CD14-positive monocyte (primary cell): ENCODE measurements at regions not wholly inside any gene's neighbourhood (a gene's known extent, or its start where the extent isn't known, plus 50 kb on each side); places are given as distances from the start of the nearest gene placed in this dataset.

Experiments
- DNase-seq, 3 donors: peaks; one replicate each; pipeline ENCODE4 v3.0.0-alpha.2; 2011 to 2022
- H2AFZ ChIP-seq: 2 replicates; pipeline ENCODE4 v1.6.0; 2012; ENCODE audit warnings: mild to moderate bottlenecking, low read depth, low read length, inconsistent platforms; ENCODE audit not compliant: insufficient read depth, poor library complexity, severe bottlenecking
- H3K27ac ChIP-seq, 2 donors: 1 replicate in 1 of 2; 2 replicates in 1 of 2; pipeline ENCODE4 v1.5.1; 2012 to 2013; ENCODE audit warnings: low read length in 2 of 2, control low read depth in 1 of 2, inconsistent platforms in 1 of 2, low read depth in 1 of 2, mild to moderate bottlenecking in 1 of 2
- H3K27me3 ChIP-seq, 2 donors: one replicate each; pipeline versions ENCODE4 v1.6.0 to v1.6.1; 2011 to 2013; ENCODE audit warnings: low read length in 2 of 2; ENCODE audit not compliant: control insufficient read depth in 2 of 2, insufficient read depth in 2 of 2
- H3K36me3 ChIP-seq, 2 donors: replicated peaks in 1 of 2; 1 replicate in 1 of 2; 2 replicates in 1 of 2; pipeline versions ENCODE4 v1.5.1 to v1.6.1; 2012 to 2013; ENCODE audit warnings: low read length in 2 of 2, control low read depth in 1 of 2, inconsistent platforms in 1 of 2, mild to moderate bottlenecking in 1 of 2; ENCODE audit not compliant: insufficient read depth in 2 of 2, control insufficient read depth in 1 of 2
- H3K4me1 ChIP-seq, 2 donors: 1 replicate in 1 of 2; 2 replicates in 1 of 2; pipeline versions ENCODE4 v1.5.1 to v1.6.1; 2012 to 2013; ENCODE audit warnings: low read length in 2 of 2, control low read depth in 1 of 2, inconsistent platforms in 1 of 2, mild to moderate bottlenecking in 1 of 2, moderate library complexity in 1 of 2; ENCODE audit not compliant: insufficient read depth in 2 of 2, control insufficient read depth in 1 of 2
- H3K4me2 ChIP-seq: replicated peaks from 2 replicates; pipeline ENCODE3; 2012; ENCODE audit warnings: low read length, moderate library complexity, mild to moderate bottlenecking; ENCODE audit not compliant: poor library complexity, severe bottlenecking; ENCODE audit errors: extremely low read depth
- H3K4me3 ChIP-seq, 3 experiments: fragments of 200-600 bp in 1 of 3; sonication (generic) in 1 of 3; replicated peaks in 1 of 3; 1 replicate in 2 of 3; 2 replicates in 1 of 3; pipeline ENCODE4 v1.5.1; 2011 to 2013; ENCODE audit warnings: low read length in 3 of 3, mild to moderate bottlenecking in 3 of 3, control low read depth in 2 of 3, low read depth in 2 of 3, inconsistent platforms in 1 of 3, moderate library complexity in 1 of 3
- H3K79me2 ChIP-seq: 2 replicates; pipeline ENCODE4 v1.6.0; 2012; ENCODE audit warnings: mild to moderate bottlenecking, control low read depth, inconsistent platforms, low read length, moderate library complexity; ENCODE audit not compliant: insufficient read depth
- H3K9ac ChIP-seq: 2 replicates; pipeline ENCODE4 v1.6.0; 2017; ENCODE audit warnings: low read length, mild to moderate bottlenecking; ENCODE audit not compliant: insufficient read depth, poor library complexity, severe bottlenecking
- H3K9me3 ChIP-seq, 2 donors: replicated peaks in 1 of 2; 1 replicate in 1 of 2; 2 replicates in 1 of 2; pipeline versions ENCODE4 v1.5.1 to v1.6.1; 2012 to 2013; ENCODE audit warnings: low read length in 2 of 2, control low read depth in 1 of 2; ENCODE audit not compliant: control insufficient read depth in 1 of 2, insufficient read depth in 1 of 2
- H4K20me1 ChIP-seq: 2 replicates; pipeline ENCODE4 v1.6.0; 2012; ENCODE audit warnings: mild to moderate bottlenecking, low read length, control low read depth, moderate library complexity; ENCODE audit not compliant: insufficient read depth
- H3K27ac Mint-ChIP-seq, 7 donors: one replicate each; pipeline ENCODE4 v1.8.0; 2020; ENCODE audit warnings: mild to moderate bottlenecking in 7 of 7, mixed read lengths in 7 of 7, moderate library complexity in 6 of 7, inconsistent platforms in 2 of 7
- H3K27me3 Mint-ChIP-seq, 3 donors: one replicate each; pipeline ENCODE4 v1.8.0; 2021 to 2022; ENCODE audit warnings: low read depth in 3 of 3, mild to moderate bottlenecking in 3 of 3, mixed read lengths in 3 of 3, moderate library complexity in 3 of 3, inconsistent platforms in 1 of 3
- H3K36me3 Mint-ChIP-seq, 2 donors: one replicate each; pipeline ENCODE4 v1.8.0; 2020; ENCODE audit warnings: mixed read lengths in 2 of 2, inconsistent platforms in 1 of 2, mild to moderate bottlenecking in 1 of 2
- H3K4me1 Mint-ChIP-seq: one replicate; pipeline ENCODE4 v1.8.0; 2020; ENCODE audit warnings: mild to moderate bottlenecking, mixed read lengths
- H3K4me3 Mint-ChIP-seq, 2 donors: one replicate each; pipeline ENCODE4 v1.8.0; 2020; ENCODE audit warnings: mild to moderate bottlenecking in 2 of 2, mixed read lengths in 2 of 2, moderate library complexity in 1 of 2
- H3K9me3 Mint-ChIP-seq, 7 donors: one replicate each; pipeline ENCODE4 v1.8.0; 2020 to 2022; ENCODE audit warnings: mixed read lengths in 7 of 7, mild to moderate bottlenecking in 6 of 7, moderate library complexity in 6 of 7, inconsistent platforms in 2 of 7
- CTCF ChIP-seq: fragments of 200-600 bp; IDR thresholded peaks from one replicate; pipeline ENCODE4 v1.8.0; 2022; ENCODE audit warnings: antibody characterized with exemption, mild to moderate bottlenecking
- WGBS: methylation state at CpG from one replicate; pipeline ENCODE4 v1.1.5; 2013; ENCODE audit warnings: missing lambda C conversion rate; ENCODE audit not compliant: insufficient coverage; 5-methylcytosine and 5-hydroxymethylcytosine counted together
- intact Hi-C, 2 donors: fragments of 100-400 bp; cut with micrococcal nuclease; formaldehyde crosslinking; loops; one replicate each; pipeline versions ENCODE4 v1.15.0 to v1.15.1; 2023

GRCh38 chr22:48609279-48609865 lies 1218.3 kb downstream of the BRD1 start:
- Mint-ChIP-seq H3K27me3 (peaks cover 0 to 2% (median 0%) of the 10 kb centered on the region in 3 donors), H3K9me3 (peaks cover 6 to 20% (median 10%) of the 10 kb centered on the region in 7 donors), H3K36me3 (no peaks in the 10 kb centered on the region), H3K27ac (peak overlapping the region in 1 of 7 donors; percentile 46), H3K4me1 (no peaks in the 10 kb centered on the region), H3K4me3 (no peak overlapping the region)
- Histone ChIP-seq H3K4me3 (no peak overlapping the region), H3K36me3 (no peaks in the 10 kb centered on the region), H3K27ac (no peak overlapping the region), H3K4me1 (no peaks in the 10 kb centered on the region), H3K9ac (no peak overlapping the region), H3K79me2 (no peaks in the 10 kb centered on the region), H3K27me3 (no peaks in the 10 kb centered on the region), H3K4me2 (no peak overlapping the region), H3K9me3 (peaks cover 6 to 20% of the 10 kb centered on the region in 2 donors), H4K20me1 (no peaks in the 10 kb centered on the region), H2AFZ (no peak overlapping the region)
- TF ChIP-seq CTCF: no peak
- intact Hi-C loops: no loop called here
- no peak for DNase-seq
- 95% methylated on average over 20 of the region's 22 CpGs for WGBS

GRCh38 chr22:48607901-48608662 lies 1219.6 kb downstream of the BRD1 start:
- Histone ChIP-seq H3K4me3 (no peak overlapping the region), H3K79me2 (no peaks in the 10 kb centered on the region), H3K36me3 (no peaks in the 10 kb centered on the region), H4K20me1 (no peaks in the 10 kb centered on the region), H3K9ac (no peak overlapping the region), H3K27ac (no peak overlapping the region), H3K4me2 (no peak overlapping the region), H3K9me3 (peaks cover 6 to 20% of the 10 kb centered on the region in 2 donors), H2AFZ (no peak overlapping the region), H3K27me3 (no peaks in the 10 kb centered on the region), H3K4me1 (no peaks in the 10 kb centered on the region)
- intact Hi-C loops: no loop called here
- no peaks in the 10 kb centered on the region for H3K36me3 Mint-ChIP-seq
- TF ChIP-seq CTCF: no peak
- no peak overlapping the region for H3K4me3 Mint-ChIP-seq
- DNase-seq: no peak
- WGBS: 70% methylated on average over 8 of the region's 23 CpGs
- no peaks in the 10 kb centered on the region for H3K4me1 Mint-ChIP-seq
- peaks cover 0 to 2% (median 0%) of the 10 kb centered on the region in 3 donors for H3K27me3 Mint-ChIP-seq
- H3K27ac Mint-ChIP-seq: no peak overlapping the region
- peaks cover 6 to 20% (median 10%) of the 10 kb centered on the region in 7 donors for H3K9me3 Mint-ChIP-seq
